Fibroblast of lung (primary cell): ENCODE measurements at regions not wholly inside any gene's neighbourhood (a gene's known extent, or its start where the extent isn't known, plus 50 kb on each side); places are given as distances from the start of the nearest gene placed in this dataset.

Experiments used
- DNase-seq, 2 donors: peaks; one replicate each; pipeline versions ENCODE4 v3.0.0 to v3.0.0-alpha.2; 2010; ENCODE audit warnings: low read depth in 2 of 2
- H2AFZ ChIP-seq: 2 replicates; pipeline ENCODE4 v1.5.1; 2012; ENCODE audit warnings: low read length, control low read depth, inconsistent platforms
- H3K27ac ChIP-seq: 2 replicates; pipeline ENCODE4 v1.5.1; 2011; ENCODE audit warnings: low read length, control low read depth; ENCODE audit not compliant: insufficient read depth
- H3K27me3 ChIP-seq: 2 replicates; pipeline ENCODE4 v1.5.1; 2011; ENCODE audit warnings: mild to moderate bottlenecking, low read length; ENCODE audit not compliant: control insufficient read depth, insufficient read depth
- H3K36me3 ChIP-seq: 2 replicates; pipeline ENCODE4 v1.5.1; 2011; ENCODE audit warnings: low read length; ENCODE audit not compliant: control insufficient read depth, insufficient read depth
- H3K4me1 ChIP-seq: 2 replicates; pipeline ENCODE4 v1.5.1; 2011; ENCODE audit warnings: low read length; ENCODE audit not compliant: control insufficient read depth, insufficient read depth; ENCODE audit errors: extremely low read depth
- H3K4me2 ChIP-seq: 2 replicates; pipeline ENCODE4 v1.5.1; 2011; ENCODE audit warnings: low read length, control low read depth; ENCODE audit not compliant: insufficient read depth; ENCODE audit errors: extremely low read depth
- H3K4me3 ChIP-seq, 4 experiments: fragments of 200-600 bp in 1 of 4; sonication (generic) in 1 of 4; replicated peaks in 1 of 4; 2 replicates each; pipeline ENCODE4 v1.5.1; 2011 to 2016; ENCODE audit warnings: low read length in 4 of 4, low read depth in 3 of 4, mild to moderate bottlenecking in 3 of 4, control low read depth in 2 of 4, inconsistent platforms in 1 of 4, mixed read lengths in 1 of 4; ENCODE audit not compliant: insufficient read depth in 1 of 4; ENCODE audit errors: control extremely low read depth in 1 of 4
- H3K79me2 ChIP-seq: 2 replicates; pipeline ENCODE4 v1.5.1; 2012; ENCODE audit warnings: mild to moderate bottlenecking, low read length, inconsistent platforms; ENCODE audit not compliant: control insufficient read depth, insufficient read depth
- H3K9ac ChIP-seq: 2 replicates; pipeline ENCODE4 v1.5.1; 2011; ENCODE audit warnings: mild to moderate bottlenecking, low read length, control low read depth; ENCODE audit not compliant: insufficient read depth
- H3K9me3 ChIP-seq: 2 replicates; pipeline ENCODE4 v1.5.1; 2012; ENCODE audit warnings: low read depth, low read length; ENCODE audit not compliant: control insufficient read depth, insufficient read depth
- H4K20me1 ChIP-seq: 2 replicates; pipeline ENCODE4 v1.5.1; 2011; ENCODE audit warnings: low read length; ENCODE audit not compliant: control insufficient read depth, insufficient read depth; ENCODE audit errors: extremely low read depth
- EZH2 ChIP-seq: IDR thresholded peaks from 2 replicates; pipeline ENCODE4 v1.5.1; 2012; ENCODE audit warnings: low read length, control low read depth, mild to moderate bottlenecking; ENCODE audit errors: missing control alignments
- TF ChIP-seq, protein P1 (sequence below), 2 donors: IDR thresholded peaks in 1 of 2; conservative IDR thresholded peaks in 1 of 2; 1 replicate in 1 of 2; 2 replicates in 1 of 2; pipeline ENCODE4 v1.5.1; 2011 to 2012; ENCODE audit warnings: low read length in 2 of 2, control low read depth in 1 of 2, inconsistent platforms in 1 of 2, low read depth in 1 of 2, mild to moderate bottlenecking in 1 of 2

- Histone ChIP-seq H3K9me3 (no peaks in the 10 kb centered on the region), H3K4me3 (no peak overlapping the region), H3K36me3 (no peaks in the 10 kb centered on the region), H3K4me2 (no peak overlapping the region), H3K27me3 (no peaks in the 10 kb centered on the region), H3K9ac (no peak overlapping the region), H3K27ac (no peak overlapping the region), H2AFZ (no peak overlapping the region), H4K20me1 (no peaks in the 10 kb centered on the region), H3K79me2 (no peaks in the 10 kb centered on the region), H3K4me1 (no peaks in the 10 kb centered on the region)
- no peak for DNase-seq
- TF ChIP-seq, protein P1, sequence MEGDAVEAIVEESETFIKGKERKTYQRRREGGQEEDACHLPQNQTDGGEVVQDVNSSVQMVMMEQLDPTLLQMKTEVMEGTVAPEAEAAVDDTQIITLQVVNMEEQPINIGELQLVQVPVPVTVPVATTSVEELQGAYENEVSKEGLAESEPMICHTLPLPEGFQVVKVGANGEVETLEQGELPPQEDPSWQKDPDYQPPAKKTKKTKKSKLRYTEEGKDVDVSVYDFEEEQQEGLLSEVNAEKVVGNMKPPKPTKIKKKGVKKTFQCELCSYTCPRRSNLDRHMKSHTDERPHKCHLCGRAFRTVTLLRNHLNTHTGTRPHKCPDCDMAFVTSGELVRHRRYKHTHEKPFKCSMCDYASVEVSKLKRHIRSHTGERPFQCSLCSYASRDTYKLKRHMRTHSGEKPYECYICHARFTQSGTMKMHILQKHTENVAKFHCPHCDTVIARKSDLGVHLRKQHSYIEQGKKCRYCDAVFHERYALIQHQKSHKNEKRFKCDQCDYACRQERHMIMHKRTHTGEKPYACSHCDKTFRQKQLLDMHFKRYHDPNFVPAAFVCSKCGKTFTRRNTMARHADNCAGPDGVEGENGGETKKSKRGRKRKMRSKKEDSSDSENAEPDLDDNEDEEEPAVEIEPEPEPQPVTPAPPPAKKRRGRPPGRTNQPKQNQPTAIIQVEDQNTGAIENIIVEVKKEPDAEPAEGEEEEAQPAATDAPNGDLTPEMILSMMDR (conservative IDR thresholded peaks at IDR 0.05 in 1 of 2, IDR thresholded peaks at IDR 0.05 in 1 of 2; ENCODE audit: low read depth in 1 of 2, low read length in 2 of 2) = no peak
Observed at GRCh38 chr18:61720496-61720895, 172.3 kb downstream of the RNF152 start.

DNA sequence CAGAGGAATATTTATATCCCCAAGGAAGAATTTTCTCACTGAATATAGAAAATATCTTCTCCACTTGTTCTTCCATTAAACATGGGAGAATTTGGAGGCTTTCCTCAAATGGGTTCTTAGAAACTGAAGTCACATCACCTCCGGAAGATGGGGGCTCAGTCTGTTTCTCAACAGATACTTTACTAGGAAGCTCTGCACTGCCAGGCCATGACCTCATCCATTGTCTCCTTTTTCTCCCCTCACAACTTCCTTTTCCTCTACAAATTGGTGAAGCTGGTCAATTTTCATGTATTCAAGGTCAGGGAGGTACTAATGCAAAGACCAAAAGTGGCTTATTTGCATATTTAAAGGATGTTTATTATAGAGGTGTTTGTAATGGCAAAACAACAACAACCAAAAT lies 173.1 kb downstream of the RNF152 start:
- no peak overlapping the region for H3K4me2 ChIP-seq
- no peak for TF ChIP-seq EZH2
- TF ChIP-seq, protein P1 (conservative IDR thresholded peaks at IDR 0.05 in 1 of 2, IDR thresholded peaks at IDR 0.05 in 1 of 2; ENCODE audit: low read depth in 1 of 2, low read length in 2 of 2) = no peak
- H3K9ac ChIP-seq = no peak overlapping the region
- no peaks in the 10 kb centered on the region for H4K20me1 ChIP-seq
- DNase-seq = no peak
- no peaks in the 10 kb centered on the region for H3K4me1 ChIP-seq
- H3K27me3 ChIP-seq = no peaks in the 10 kb centered on the region
- no peak overlapping the region for H3K4me3 ChIP-seq
- H3K79me2 ChIP-seq = no peaks in the 10 kb centered on the region
- H3K9me3 ChIP-seq = no peaks in the 10 kb centered on the region
- no peak overlapping the region for H3K27ac ChIP-seq
- H2AFZ ChIP-seq = no peak overlapping the region
- H3K36me3 ChIP-seq = no peaks in the 10 kb centered on the region

DNA sequence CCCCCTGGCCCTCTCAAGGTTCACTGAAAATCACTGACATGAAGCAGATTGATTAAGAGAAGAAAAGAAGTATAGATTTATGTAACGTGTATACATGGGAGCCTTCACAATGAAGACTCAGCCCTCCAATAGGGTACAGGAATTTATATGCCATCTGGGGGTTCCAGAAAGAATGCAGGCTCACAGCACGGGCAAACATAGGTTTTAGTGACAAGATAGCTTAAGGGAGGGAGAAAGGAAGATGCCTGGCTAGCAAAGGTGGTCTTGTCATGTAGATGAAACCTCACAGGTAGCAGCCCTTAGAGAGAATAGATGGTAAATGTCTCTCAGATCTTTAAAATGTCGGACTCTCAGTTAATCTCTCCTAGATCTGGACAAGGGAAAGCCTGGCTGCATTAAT lies 173.9 kb downstream of the RNF152 start:
- H3K27me3 ChIP-seq = no peaks in the 10 kb centered on the region
- H2AFZ ChIP-seq = no peak overlapping the region
- H3K4me3 ChIP-seq = no peak overlapping the region
- no peaks in the 10 kb centered on the region for H4K20me1 ChIP-seq
- TF ChIP-seq, protein P1 (conservative IDR thresholded peaks at IDR 0.05 in 1 of 2, IDR thresholded peaks at IDR 0.05 in 1 of 2; ENCODE audit: low read depth in 1 of 2, low read length in 2 of 2) = no peak
- no peak for TF ChIP-seq EZH2
- no peaks in the 10 kb centered on the region for H3K4me1 ChIP-seq
- no peaks in the 10 kb centered on the region for H3K9me3 ChIP-seq
- H3K27ac ChIP-seq = no peak overlapping the region
- DNase-seq = no peak
- H3K79me2 ChIP-seq = no peaks in the 10 kb centered on the region
- no peak overlapping the region for H3K9ac ChIP-seq
- no peaks in the 10 kb centered on the region for H3K36me3 ChIP-seq
- H3K4me2 ChIP-seq = no peak overlapping the region
